H1 (cell line): ENCODE measurements at regions not wholly inside any gene's neighbourhood (a gene's known extent, or its start where the extent isn't known, plus 50 kb on each side); places are given as distances from the start of the nearest gene placed in this dataset.

Experiments used
- EP300 ChIP-seq, 2 experiments: IDR thresholded peaks; 1 replicate in 1 of 2; 2 replicates in 1 of 2; pipeline ENCODE4 v1.6.1; 2011 to 2012; ENCODE audit warnings: low read depth in 2 of 2, low read length in 2 of 2, mild to moderate bottlenecking in 2 of 2, borderline replicate concordance in 1 of 2, inconsistent platforms in 1 of 2, moderate library complexity in 1 of 2
- JUND ChIP-seq: IDR thresholded peaks from 2 replicates; pipeline ENCODE4 v1.6.1; 2011; ENCODE audit warnings: mild to moderate bottlenecking, improper control_type of control experiment, low read length
- POLR2A ChIP-seq, 2 experiments: IDR thresholded peaks; 1 replicate in 1 of 2; 2 replicates in 1 of 2; pipeline ENCODE4 v1.6.1; 2011; ENCODE audit warnings: low read depth in 2 of 2, low read length in 2 of 2, mild to moderate bottlenecking in 2 of 2; ENCODE audit errors: control extremely low read depth in 1 of 2
- POLR2AphosphoS5 ChIP-seq: IDR thresholded peaks from 2 replicates; pipeline ENCODE4 v1.6.1; 2011; ENCODE audit warnings: low read depth, low read length
- TAF1 ChIP-seq: IDR thresholded peaks from 2 replicates; pipeline ENCODE4 v1.6.1; 2011; ENCODE audit warnings: mild to moderate bottlenecking, low read depth, low read length
- TCF12 ChIP-seq: IDR thresholded peaks from 2 replicates; pipeline ENCODE4 v1.6.1; 2011; ENCODE audit warnings: low read depth, mild to moderate bottlenecking, low read length
- TF ChIP-seq, protein P1 (sequence below), 3 experiments: IDR thresholded peaks; 1 replicate in 2 of 3; 2 replicates in 1 of 3; pipeline versions ENCODE4 v1.5.1 to v1.6.1; 2011; ENCODE audit warnings: low read length in 3 of 3, mild to moderate bottlenecking in 3 of 3, inconsistent platforms in 2 of 3, low read depth in 1 of 3, moderate library complexity in 1 of 3; ENCODE audit not compliant: insufficient read depth in 1 of 3; ENCODE audit errors: control extremely low read depth in 1 of 3
- TF ChIP-seq, protein P2 (sequence below): IDR thresholded peaks from 2 replicates; pipeline ENCODE4 v1.6.1; 2012; ENCODE audit warnings: inconsistent platforms

DNA sequence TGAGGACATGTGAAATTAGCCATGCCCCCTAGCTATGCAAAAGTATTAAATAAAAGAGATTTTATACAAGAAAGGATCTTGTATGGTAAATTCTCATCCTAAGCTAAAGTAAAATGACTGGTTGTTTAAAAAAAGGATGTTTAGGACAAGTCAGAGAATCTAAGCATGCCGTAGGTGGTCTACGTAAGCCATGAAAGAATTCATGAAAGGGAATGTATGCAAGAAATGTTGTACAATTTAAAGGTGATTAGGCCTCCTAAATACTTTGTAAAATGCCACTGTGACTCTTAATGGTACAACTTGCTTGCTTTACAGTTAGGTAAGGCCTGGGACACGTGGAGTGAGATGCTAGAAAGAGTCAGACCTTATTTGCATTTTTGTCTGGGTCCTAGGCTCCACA, 209.0 kb downstream of the EFHB start:
- no peak for TF ChIP-seq POLR2AphosphoS5
- TF ChIP-seq TCF12, result no peak
- TF ChIP-seq, protein P1, sequence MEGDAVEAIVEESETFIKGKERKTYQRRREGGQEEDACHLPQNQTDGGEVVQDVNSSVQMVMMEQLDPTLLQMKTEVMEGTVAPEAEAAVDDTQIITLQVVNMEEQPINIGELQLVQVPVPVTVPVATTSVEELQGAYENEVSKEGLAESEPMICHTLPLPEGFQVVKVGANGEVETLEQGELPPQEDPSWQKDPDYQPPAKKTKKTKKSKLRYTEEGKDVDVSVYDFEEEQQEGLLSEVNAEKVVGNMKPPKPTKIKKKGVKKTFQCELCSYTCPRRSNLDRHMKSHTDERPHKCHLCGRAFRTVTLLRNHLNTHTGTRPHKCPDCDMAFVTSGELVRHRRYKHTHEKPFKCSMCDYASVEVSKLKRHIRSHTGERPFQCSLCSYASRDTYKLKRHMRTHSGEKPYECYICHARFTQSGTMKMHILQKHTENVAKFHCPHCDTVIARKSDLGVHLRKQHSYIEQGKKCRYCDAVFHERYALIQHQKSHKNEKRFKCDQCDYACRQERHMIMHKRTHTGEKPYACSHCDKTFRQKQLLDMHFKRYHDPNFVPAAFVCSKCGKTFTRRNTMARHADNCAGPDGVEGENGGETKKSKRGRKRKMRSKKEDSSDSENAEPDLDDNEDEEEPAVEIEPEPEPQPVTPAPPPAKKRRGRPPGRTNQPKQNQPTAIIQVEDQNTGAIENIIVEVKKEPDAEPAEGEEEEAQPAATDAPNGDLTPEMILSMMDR (IDR thresholded peaks at IDR 0.05; ENCODE audit: control extremely low read depth in 1 of 3, insufficient read depth in 1 of 3, low read depth in 1 of 3, low read length in 3 of 3), result no peak
- no peak for TF ChIP-seq POLR2A (IDR thresholded peaks at IDR 0.05; ENCODE audit: control extremely low read depth in 1 of 2, low read depth in 2 of 2, low read length in 2 of 2)
- no peak for TF ChIP-seq JUND
- no peak for TF ChIP-seq EP300 (IDR thresholded peaks at IDR 0.05; ENCODE audit: borderline replicate concordance in 1 of 2, low read depth in 2 of 2, low read length in 2 of 2)
- TF ChIP-seq, protein P2, sequence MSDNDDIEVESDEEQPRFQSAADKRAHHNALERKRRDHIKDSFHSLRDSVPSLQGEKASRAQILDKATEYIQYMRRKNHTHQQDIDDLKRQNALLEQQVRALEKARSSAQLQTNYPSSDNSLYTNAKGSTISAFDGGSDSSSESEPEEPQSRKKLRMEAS, result no peak
- TF ChIP-seq TAF1, result no peak
